HS-27A (cell line): ENCODE measurements at regions not wholly inside any gene's neighbourhood (a gene's known extent, or its start where the extent isn't known, plus 50 kb on each side); places are given as distances from the start of the nearest gene placed in this dataset.
"Not testable (repeated sequence)": the region's sequence is repeated elsewhere in the genome, so short reads cannot be mapped to it uniquely, and the experiment has no call there.

Experiments used
- DNase-seq: peaks from one replicate; pipeline ENCODE4 v3.0.0-alpha.2; 2012; ENCODE audit warnings: low read depth, missing footprints

- no peak for DNase-seq
Observed at GRCh38 chr3:169029674-169030285, 633.7 kb downstream of the MECOM start.

GRCh38 chr3:169028716-169029115 lies 634.8 kb downstream of the MECOM start:
- DNase-seq: no peak

GRCh38 chr3:169026543-169027182 lies 636.8 kb downstream of the MECOM start:
- peak; percentile 81 for DNase-seq

GRCh38 chr3:169022457-169022856 lies 641.1 kb downstream of the MECOM start:
- no peak for DNase-seq

GRCh38 chr3:169020371-169020770 lies 643.1 kb downstream of the MECOM start:
- DNase-seq: no peak

GRCh38 chr3:169009453-169009852 lies 654.1 kb downstream of the MECOM start:
- DNase-seq: no peak

- DNase-seq: no peak
Observed at GRCh38 chr3:169008776-169009358, 654.6 kb downstream of the MECOM start.

GRCh38 chr3:169007145-169007544 lies 656.4 kb downstream of the MECOM start:
- no peak for DNase-seq

- DNase-seq: not testable (repeated sequence)
Observed at GRCh38 chr3:169006398-169006797, 657.1 kb downstream of the MECOM start.

- DNase-seq: no peak
Observed at GRCh38 chr3:169002689-169003088, 660.8 kb downstream of the MECOM start.

- no peak for DNase-seq
Observed at GRCh38 chr3:168998792-168999191, 664.7 kb downstream of the MECOM start.

- no peak for DNase-seq
Observed at GRCh38 chr3:168997488-168997887, 666.0 kb downstream of the MECOM start.

- DNase-seq: no peak
Observed at GRCh38 chr3:168996622-168997021, 666.9 kb downstream of the MECOM start.

GRCh38 chr3:168995129-168995528 lies 668.4 kb downstream of the MECOM start:
- DNase-seq: no peak

- DNase-seq: no peak
Observed at GRCh38 chr3:168991803-168992202, 671.7 kb downstream of the MECOM start.

- DNase-seq: no peak
Observed at GRCh38 chr3:168990621-168991020, 672.9 kb downstream of the MECOM start.

GRCh38 chr3:168990134-168990533 lies 673.4 kb downstream of the MECOM start:
- no peak for DNase-seq

GRCh38 chr3:168989396-168989795 lies 674.1 kb downstream of the MECOM start:
- DNase-seq: no peak

- no peak for DNase-seq
Observed at GRCh38 chr3:168988853-168989252, 674.7 kb downstream of the MECOM start.

GRCh38 chr3:168984872-168985271 lies 678.6 kb downstream of the MECOM start:
- DNase-seq: no peak

GRCh38 chr3:168983046-168983445 lies 680.5 kb downstream of the MECOM start:
- no peak for DNase-seq

- DNase-seq: no peak
Observed at GRCh38 chr3:168981396-168981795, 682.1 kb downstream of the MECOM start.

GRCh38 chr3:168977716-168978374 lies 685.7 kb downstream of the MECOM start:
- no peak for DNase-seq
